ENCODE measurements at regions not wholly inside any gene's neighbourhood (a gene's known extent, or its start where the extent isn't known, plus 50 kb on each side); places are given as distances from the start of the nearest gene placed in this dataset.
"Not testable (repeated sequence)": the region's sequence is repeated elsewhere in the genome, so short reads cannot be mapped to it uniquely, and the experiment has no call there.

DNA sequence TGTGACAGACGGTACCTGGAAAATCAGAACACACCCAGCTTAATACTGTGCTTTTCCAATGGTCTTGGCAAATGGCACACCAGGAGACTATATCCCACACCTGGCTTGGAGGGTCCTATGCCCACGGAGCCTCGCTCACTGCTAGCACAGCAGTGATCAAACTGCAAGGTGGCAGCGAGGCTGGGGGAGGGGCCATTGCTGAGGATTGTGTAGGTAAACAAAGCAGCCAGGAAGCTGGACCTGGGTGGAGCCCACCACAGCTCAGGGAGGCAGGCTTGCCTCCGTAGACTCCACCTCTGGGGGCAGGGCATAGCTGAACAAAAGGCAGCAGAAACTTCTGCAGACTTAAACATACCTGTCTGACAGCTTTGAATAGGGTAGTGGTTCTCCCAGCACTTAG is 498.0 kb downstream of the C12orf50 start:
- TF ChIP-seq CTCF, POLR2A (IDR thresholded peaks at IDR 0.05): not testable (repeated sequence)
